ENCODE measurements at regions not wholly inside any gene's neighbourhood (a gene's known extent, or its start where the extent isn't known, plus 50 kb on each side); places are given as distances from the start of the nearest gene placed in this dataset.

DNA sequence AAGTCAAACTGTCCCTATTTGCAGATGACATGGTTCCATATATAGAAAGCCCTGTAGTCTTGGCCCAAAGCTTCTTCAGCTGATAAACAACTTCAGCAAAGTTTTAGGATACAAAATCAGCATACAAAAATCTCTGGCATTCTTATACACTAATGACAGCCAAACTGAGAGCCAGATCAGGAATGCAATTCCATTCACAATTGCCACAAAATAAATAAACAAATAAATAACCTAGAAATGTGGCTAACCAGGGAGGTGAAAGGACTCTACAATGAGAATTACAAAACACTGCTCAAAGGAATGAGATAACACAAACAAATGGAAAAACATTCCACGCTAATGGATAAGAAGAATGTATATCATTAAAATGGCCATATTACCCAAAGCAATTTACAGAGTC lies 52.9 kb upstream of the CXCL8 start:
- CTCF ChIA-PET = no interaction called here
- no peak overlapping the region for H3K4me3 ChIP-seq (ENCODE audit: low read length)
- H3K27ac Mint-ChIP-seq = no peak overlapping the region
- no peaks in the 10 kb centered on the region for H3K36me3 Mint-ChIP-seq (ENCODE audit: low read depth)
- H3K27me3 Mint-ChIP-seq = no peaks in the 10 kb centered on the region
- no peak overlapping the region for H3K27ac ChIP-seq (ENCODE audit: low read depth in 1 of 2, low read length in 2 of 2)
- TF ChIP-seq, protein P1, sequence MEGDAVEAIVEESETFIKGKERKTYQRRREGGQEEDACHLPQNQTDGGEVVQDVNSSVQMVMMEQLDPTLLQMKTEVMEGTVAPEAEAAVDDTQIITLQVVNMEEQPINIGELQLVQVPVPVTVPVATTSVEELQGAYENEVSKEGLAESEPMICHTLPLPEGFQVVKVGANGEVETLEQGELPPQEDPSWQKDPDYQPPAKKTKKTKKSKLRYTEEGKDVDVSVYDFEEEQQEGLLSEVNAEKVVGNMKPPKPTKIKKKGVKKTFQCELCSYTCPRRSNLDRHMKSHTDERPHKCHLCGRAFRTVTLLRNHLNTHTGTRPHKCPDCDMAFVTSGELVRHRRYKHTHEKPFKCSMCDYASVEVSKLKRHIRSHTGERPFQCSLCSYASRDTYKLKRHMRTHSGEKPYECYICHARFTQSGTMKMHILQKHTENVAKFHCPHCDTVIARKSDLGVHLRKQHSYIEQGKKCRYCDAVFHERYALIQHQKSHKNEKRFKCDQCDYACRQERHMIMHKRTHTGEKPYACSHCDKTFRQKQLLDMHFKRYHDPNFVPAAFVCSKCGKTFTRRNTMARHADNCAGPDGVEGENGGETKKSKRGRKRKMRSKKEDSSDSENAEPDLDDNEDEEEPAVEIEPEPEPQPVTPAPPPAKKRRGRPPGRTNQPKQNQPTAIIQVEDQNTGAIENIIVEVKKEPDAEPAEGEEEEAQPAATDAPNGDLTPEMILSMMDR (IDR thresholded peaks at IDR 0.05) = no peak
- no peak overlapping the region for H3K4me3 Mint-ChIP-seq
- intact Hi-C loops (cut with DNase I, micrococcal nuclease) = no loop called here
- ATAC-seq (ENCODE audit: poor library complexity) (no peak), DNase-seq (no peak)
- H3K27me3 ChIP-seq (ENCODE audit: control insufficient read depth in 1 of 2, insufficient read depth in 2 of 2, low read length in 2 of 2) = no peaks in the 10 kb centered on the region
- H3K4me1 ChIP-seq (ENCODE audit: insufficient read depth, low read length) = no peaks in the 10 kb centered on the region
- no peaks in the 10 kb centered on the region for H3K36me3 ChIP-seq (ENCODE audit: insufficient read depth, low read length)
- peaks cover 0 to 3% of the 10 kb centered on the region in 2 experiments for H3K9me3 ChIP-seq (ENCODE audit: control insufficient read depth in 1 of 2, insufficient read depth in 1 of 2, low read length in 2 of 2)
- no peaks in the 10 kb centered on the region for H3K4me1 Mint-ChIP-seq (ENCODE audit: low read depth)
- POLR2A ChIA-PET = no interaction called here
- H3K9me3 Mint-ChIP-seq = peaks cover 3% of the 10 kb centered on the region

DNA sequence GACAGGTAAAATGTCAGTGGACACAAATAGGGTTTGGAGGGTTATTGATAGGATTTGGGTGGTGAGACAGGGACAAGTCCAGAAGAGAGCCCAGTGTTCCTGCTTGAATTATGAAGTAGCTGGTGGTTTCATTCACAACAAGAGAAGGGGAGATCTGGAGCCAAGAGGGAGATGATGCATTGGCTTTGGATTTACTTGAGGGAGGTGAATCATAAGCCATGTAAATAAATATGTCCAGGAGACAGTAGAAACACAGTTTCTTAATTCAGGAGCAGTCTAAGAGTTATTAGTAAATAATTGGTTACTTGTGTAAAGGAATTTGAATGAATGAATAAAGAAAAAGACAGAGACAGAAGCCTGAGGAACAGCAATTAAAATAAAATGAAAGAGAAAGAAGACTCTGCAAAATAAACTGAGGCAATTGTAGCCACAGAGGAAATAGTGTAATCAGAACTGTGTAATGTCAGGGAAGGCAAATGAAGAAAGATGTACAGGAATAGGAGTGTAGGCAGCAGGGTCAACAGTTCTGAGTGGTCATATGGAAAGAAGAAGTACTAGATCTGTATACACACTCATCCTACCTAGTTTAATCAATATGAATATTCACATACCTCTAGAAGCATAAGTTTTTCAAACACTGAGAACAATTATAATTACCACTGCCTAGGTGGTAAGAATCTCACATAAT lies 50.2 kb upstream of the CXCL8 start:
- Mint-ChIP-seq H3K4me1 (ENCODE audit: low read depth) (no peaks in the 10 kb centered on the region), H3K9me3 (peaks cover 3% of the 10 kb centered on the region), H3K36me3 (ENCODE audit: low read depth) (no peaks in the 10 kb centered on the region), H3K27ac (no peak overlapping the region), H3K4me3 (no peak overlapping the region), H3K27me3 (no peaks in the 10 kb centered on the region)
- Histone ChIP-seq H3K27me3 (ENCODE audit: control insufficient read depth in 1 of 2, insufficient read depth in 2 of 2, low read length in 2 of 2) (no peaks in the 10 kb centered on the region), H3K4me1 (ENCODE audit: insufficient read depth, low read length) (no peaks in the 10 kb centered on the region), H3K4me3 (ENCODE audit: low read length) (no peak overlapping the region), H3K36me3 (ENCODE audit: insufficient read depth, low read length) (no peaks in the 10 kb centered on the region), H3K9me3 (ENCODE audit: control insufficient read depth in 1 of 2, insufficient read depth in 1 of 2, low read length in 2 of 2) (peaks cover 0 to 3% of the 10 kb centered on the region in 2 experiments), H3K27ac (ENCODE audit: low read depth in 1 of 2, low read length in 2 of 2) (no peak overlapping the region)
- ATAC-seq (ENCODE audit: poor library complexity) (no peak), DNase-seq (no peak)
- intact Hi-C loops (cut with DNase I, micrococcal nuclease) = no loop called here
- CTCF ChIA-PET = no interaction called here
- TF ChIP-seq, protein P1 (IDR thresholded peaks at IDR 0.05) = no peak
- POLR2A ChIA-PET = no interaction called here

Data from CD4-positive, alpha-beta T cell (primary cell).